ENCODE measurements at regions not wholly inside any gene's neighbourhood (a gene's known extent, or its start where the extent isn't known, plus 50 kb on each side); places are given as distances from the start of the nearest gene placed in this dataset.

GRCh38 chrX:8907688-8908087 is 106.5 kb upstream of the FAM9A start:
- H3K9me3 Mint-ChIP-seq, result peaks cover 0 to 2% (median 0%) of the 10 kb centered on the region in 6 donors
- H3K36me3 Mint-ChIP-seq, result no peaks in the 10 kb centered on the region
- DNase-seq, result no peak
- no peak overlapping the region for H3K27ac Mint-ChIP-seq
- no peaks in the 10 kb centered on the region for H3K4me1 Mint-ChIP-seq
- no peak overlapping the region for H3K4me3 Mint-ChIP-seq
- H3K27me3 Mint-ChIP-seq (ENCODE audit: low read depth in 3 of 3), result peaks cover 2 to 10% (median 4%) of the 10 kb centered on the region in 3 donors

GRCh38 chrX:8906299-8906938 is 105.2 kb upstream of the FAM9A start:
- no peaks in the 10 kb centered on the region for H3K36me3 Mint-ChIP-seq
- H3K4me1 Mint-ChIP-seq, result no peaks in the 10 kb centered on the region
- peaks cover 0 to 2% (median 0%) of the 10 kb centered on the region in 6 donors for H3K9me3 Mint-ChIP-seq
- DNase-seq, result no peak
- H3K27ac Mint-ChIP-seq, result no peak overlapping the region
- no peak overlapping the region for H3K4me3 Mint-ChIP-seq
- peaks cover 2 to 10% (median 7%) of the 10 kb centered on the region in 3 donors for H3K27me3 Mint-ChIP-seq (ENCODE audit: low read depth in 3 of 3)

- peaks cover 0 to 9% (median under 1%) of the 10 kb centered on the region in 6 donors for H3K9me3 Mint-ChIP-seq
- H3K4me3 Mint-ChIP-seq, result no peak overlapping the region
- H3K36me3 Mint-ChIP-seq, result no peaks in the 10 kb centered on the region
- H3K4me1 Mint-ChIP-seq, result no peaks in the 10 kb centered on the region
- no peak for DNase-seq
- no peak overlapping the region for H3K27ac Mint-ChIP-seq
- peaks cover 1 to 16% (median 2%) of the 10 kb centered on the region in 3 donors for H3K27me3 Mint-ChIP-seq (ENCODE audit: low read depth in 3 of 3)
Measured at GRCh38 chrX:8897259-8897658, 96.1 kb upstream of the FAM9A start.

- Mint-ChIP-seq H3K36me3 (no peaks in the 10 kb centered on the region), H3K9me3 (peaks cover 0 to 18% (median 3%) of the 10 kb centered on the region in 6 donors), H3K27ac (no peak overlapping the region), H3K4me3 (no peak overlapping the region), H3K4me1 (no peaks in the 10 kb centered on the region), H3K27me3 (ENCODE audit: low read depth in 3 of 3) (peaks cover 4 to 8% (median 7%) of the 10 kb centered on the region in 3 donors)
- no peak for DNase-seq
Measured at GRCh38 chrX:8890794-8891193, 89.6 kb upstream of the FAM9A start.

- Mint-ChIP-seq H3K4me1 (no peaks in the 10 kb centered on the region), H3K9me3 (peaks cover 0 to 11% (median 3%) of the 10 kb centered on the region in 6 donors), H3K4me3 (no peak overlapping the region), H3K36me3 (no peaks in the 10 kb centered on the region), H3K27me3 (ENCODE audit: low read depth in 3 of 3) (peaks cover 5 to 13% (median 9%) of the 10 kb centered on the region in 3 donors), H3K27ac (no peak overlapping the region)
- DNase-seq, result no peak
Measured at GRCh38 chrX:8887004-8887403, 85.8 kb upstream of the FAM9A start.

GRCh38 chrX:8879750-8880149 is 78.6 kb upstream of the FAM9A start:
- no peaks in the 10 kb centered on the region for H3K36me3 Mint-ChIP-seq
- no peak overlapping the region for H3K4me3 Mint-ChIP-seq
- H3K4me1 Mint-ChIP-seq, result no peaks in the 10 kb centered on the region
- H3K9me3 Mint-ChIP-seq, result no peaks in the 10 kb centered on the region
- H3K27me3 Mint-ChIP-seq (ENCODE audit: low read depth in 3 of 3), result peaks cover 1 to 16% (median 4%) of the 10 kb centered on the region in 3 donors
- no peak overlapping the region for H3K27ac Mint-ChIP-seq
- DNase-seq, result peak; percentile 10 to 24 (median 11)

GRCh38 chrX:8873956-8874355 is 72.8 kb upstream of the FAM9A start:
- Mint-ChIP-seq H3K9me3 (no peaks in the 10 kb centered on the region), H3K4me3 (no peak overlapping the region), H3K27me3 (ENCODE audit: low read depth in 3 of 3) (peaks cover 0 to 14% (median 1%) of the 10 kb centered on the region in 3 donors), H3K27ac (no peak overlapping the region), H3K36me3 (no peaks in the 10 kb centered on the region), H3K4me1 (no peaks in the 10 kb centered on the region)
- no peak for DNase-seq

- Mint-ChIP-seq H3K36me3 (no peaks in the 10 kb centered on the region), H3K4me1 (no peaks in the 10 kb centered on the region), H3K4me3 (no peak overlapping the region), H3K9me3 (no peaks in the 10 kb centered on the region), H3K27ac (no peak overlapping the region), H3K27me3 (ENCODE audit: low read depth in 3 of 3) (peaks cover 0 to 12% (median 1%) of the 10 kb centered on the region in 3 donors)
- DNase-seq, result no peak
Measured at GRCh38 chrX:8873102-8873501, 71.9 kb upstream of the FAM9A start.

- Mint-ChIP-seq H3K27me3 (ENCODE audit: low read depth in 3 of 3) (peaks cover 3 to 12% (median 3%) of the 10 kb centered on the region in 3 donors), H3K9me3 (no peaks in the 10 kb centered on the region), H3K36me3 (no peaks in the 10 kb centered on the region), H3K27ac (no peak overlapping the region), H3K4me3 (no peak overlapping the region), H3K4me1 (no peaks in the 10 kb centered on the region)
- no peak for DNase-seq
Measured at GRCh38 chrX:8870411-8870810, 69.2 kb upstream of the FAM9A start.

GRCh38 chrX:8869812-8870211 is 68.6 kb upstream of the FAM9A start:
- H3K27me3 Mint-ChIP-seq (ENCODE audit: low read depth in 3 of 3), result peaks cover 3 to 12% (median 3%) of the 10 kb centered on the region in 3 donors
- no peak for DNase-seq
- H3K4me3 Mint-ChIP-seq, result no peak overlapping the region
- no peaks in the 10 kb centered on the region for H3K4me1 Mint-ChIP-seq
- no peaks in the 10 kb centered on the region for H3K36me3 Mint-ChIP-seq
- H3K27ac Mint-ChIP-seq, result no peak overlapping the region
- H3K9me3 Mint-ChIP-seq, result no peaks in the 10 kb centered on the region

- H3K27ac Mint-ChIP-seq, result no peak overlapping the region
- no peak overlapping the region for H3K4me3 Mint-ChIP-seq
- H3K9me3 Mint-ChIP-seq, result no peaks in the 10 kb centered on the region
- H3K4me1 Mint-ChIP-seq, result no peaks in the 10 kb centered on the region
- no peak for DNase-seq
- peaks cover 3 to 9% (median 3%) of the 10 kb centered on the region in 3 donors for H3K27me3 Mint-ChIP-seq (ENCODE audit: low read depth in 3 of 3)
- H3K36me3 Mint-ChIP-seq, result no peaks in the 10 kb centered on the region
Measured at GRCh38 chrX:8868906-8869305, 67.7 kb upstream of the FAM9A start.

GRCh38 chrX:8868070-8868773 is 67.0 kb upstream of the FAM9A start:
- Mint-ChIP-seq H3K36me3 (no peaks in the 10 kb centered on the region), H3K4me1 (no peaks in the 10 kb centered on the region)
- DNase-seq, result no peak

GRCh38 chrX:8867406-8867805 is 66.2 kb upstream of the FAM9A start:
- no peak for DNase-seq
- Mint-ChIP-seq H3K27ac (no peak overlapping the region), H3K36me3 (no peaks in the 10 kb centered on the region), H3K9me3 (no peaks in the 10 kb centered on the region), H3K4me1 (no peaks in the 10 kb centered on the region), H3K4me3 (no peak overlapping the region), H3K27me3 (ENCODE audit: low read depth in 3 of 3) (peaks cover 3 to 6% (median 3%) of the 10 kb centered on the region in 3 donors)

More at GRCh38 chrX:8868070-8868773, 67.0 kb upstream of the FAM9A start:
- Mint-ChIP-seq H3K9me3 (no peaks in the 10 kb centered on the region), H3K4me3 (no peak overlapping the region), H3K27ac (no peak overlapping the region), H3K27me3 (ENCODE audit: low read depth in 3 of 3) (peaks cover 3 to 6% (median 3%) of the 10 kb centered on the region in 3 donors)

- Mint-ChIP-seq H3K36me3 (no peaks in the 10 kb centered on the region), H3K4me1 (no peaks in the 10 kb centered on the region), H3K4me3 (no peak overlapping the region), H3K27ac (no peak overlapping the region), H3K27me3 (ENCODE audit: low read depth in 3 of 3) (peaks cover 2 to 9% (median 8%) of the 10 kb centered on the region in 3 donors), H3K9me3 (no peaks in the 10 kb centered on the region)
- no peak for DNase-seq
Measured at GRCh38 chrX:8864161-8864560, 63.0 kb upstream of the FAM9A start.
